ENCODE measurements at regions not wholly inside any gene's neighbourhood (a gene's known extent, or its start where the extent isn't known, plus 50 kb on each side); places are given as distances from the start of the nearest gene placed in this dataset.
"Not testable (repeated sequence)": the region's sequence is repeated elsewhere in the genome, so short reads cannot be mapped to it uniquely, and the experiment has no call there.

- DNase-seq (ENCODE audit: low read depth, low spot score): no peak
These were observed 626.7 kb downstream of the IRS1 start for GRCh38 chr2:226172939-226173338.

GRCh38 chr2:226172309-226172708, 627.3 kb downstream of the IRS1 start:
- DNase-seq (ENCODE audit: low read depth, low spot score): no peak

- DNase-seq (ENCODE audit: low read depth, low spot score): no peak
These were observed 629.7 kb downstream of the IRS1 start for GRCh38 chr2:226169751-226170581.

GRCh38 chr2:226168496-226169160, 631.0 kb downstream of the IRS1 start:
- no peak for DNase-seq (ENCODE audit: low read depth, low spot score)

- no peak for DNase-seq (ENCODE audit: low read depth, low spot score)
These were observed 635.1 kb downstream of the IRS1 start for GRCh38 chr2:226164512-226164911.

GRCh38 chr2:226160617-226161016, 639.0 kb downstream of the IRS1 start:
- not testable (repeated sequence) for DNase-seq (ENCODE audit: low read depth, low spot score)

- DNase-seq (ENCODE audit: low read depth, low spot score): no peak
These were observed 639.6 kb downstream of the IRS1 start for GRCh38 chr2:226159875-226160479.

GRCh38 chr2:226158940-226159339, 640.7 kb downstream of the IRS1 start:
- DNase-seq (ENCODE audit: low read depth, low spot score): no peak

- DNase-seq (ENCODE audit: low read depth, low spot score): no peak
These were observed 641.4 kb downstream of the IRS1 start for GRCh38 chr2:226158229-226158628.

GRCh38 chr2:226155093-226155875, 644.3 kb downstream of the IRS1 start:
- DNase-seq (ENCODE audit: low read depth, low spot score): no peak

GRCh38 chr2:226154610-226155009, 645.0 kb downstream of the IRS1 start:
- no peak for DNase-seq (ENCODE audit: low read depth, low spot score)

- DNase-seq (ENCODE audit: low read depth, low spot score): no peak
These were observed 646.1 kb downstream of the IRS1 start for GRCh38 chr2:226153553-226153952.

- DNase-seq (ENCODE audit: low read depth, low spot score): no peak
These were observed 648.5 kb downstream of the IRS1 start for GRCh38 chr2:226151157-226151556.

- no peak for DNase-seq (ENCODE audit: low read depth, low spot score)
These were observed 656.5 kb downstream of the IRS1 start for GRCh38 chr2:226143091-226143490.

- no peak for DNase-seq (ENCODE audit: low read depth, low spot score)
These were observed 657.2 kb downstream of the IRS1 start for GRCh38 chr2:226142463-226142862.

- DNase-seq (ENCODE audit: low read depth, low spot score): no peak
These were observed 659.0 kb downstream of the IRS1 start for GRCh38 chr2:226140594-226140993.

- no peak for DNase-seq (ENCODE audit: low read depth, low spot score)
These were observed 659.9 kb downstream of the IRS1 start for GRCh38 chr2:226139759-226140158.

GRCh38 chr2:226137201-226137811, 662.3 kb downstream of the IRS1 start:
- no peak for DNase-seq (ENCODE audit: low read depth, low spot score)

GRCh38 chr2:226136739-226137138, 662.9 kb downstream of the IRS1 start:
- DNase-seq (ENCODE audit: low read depth, low spot score): no peak

- no peak for DNase-seq (ENCODE audit: low read depth, low spot score)
These were observed 663.6 kb downstream of the IRS1 start for GRCh38 chr2:226135861-226136548.

Measured in activated CD4-positive, CD25-positive, alpha-beta regulatory T cell treated with anti-CD3 and anti-CD28 coated beads, Interleukin-2, amount 50 U/mL, for 16 hours (primary cell).